Activated gamma-delta T cell (primary cell): ENCODE measurements at regions not wholly inside any gene's neighbourhood (a gene's known extent, or its start where the extent isn't known, plus 50 kb on each side); places are given as distances from the start of the nearest gene placed in this dataset.

Experiments
- DNase-seq: peaks from one replicate; lab custom pipeline; 2025; lab: John Stamatoyannopoulos, UW

DNA sequence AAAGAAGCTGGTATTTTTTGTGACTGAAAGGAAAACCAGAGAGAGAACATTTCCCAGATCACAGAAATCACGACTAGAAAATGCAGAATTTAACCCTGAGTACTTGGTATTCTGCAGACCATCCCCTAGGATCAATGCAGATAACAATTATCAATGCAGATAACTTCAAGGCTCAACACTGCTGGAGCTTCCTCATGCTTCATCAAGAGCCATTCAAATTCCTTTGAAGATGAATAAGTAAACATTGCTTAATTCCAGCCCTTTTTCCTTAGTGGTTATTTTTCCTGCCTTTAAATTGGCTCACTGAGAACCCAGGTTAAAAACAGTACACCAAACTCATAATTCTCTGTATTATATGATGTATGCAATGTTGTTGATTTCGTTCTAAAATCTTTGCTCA, 370.1 kb upstream of the TLE4 start:
- no peak for DNase-seq

DNA sequence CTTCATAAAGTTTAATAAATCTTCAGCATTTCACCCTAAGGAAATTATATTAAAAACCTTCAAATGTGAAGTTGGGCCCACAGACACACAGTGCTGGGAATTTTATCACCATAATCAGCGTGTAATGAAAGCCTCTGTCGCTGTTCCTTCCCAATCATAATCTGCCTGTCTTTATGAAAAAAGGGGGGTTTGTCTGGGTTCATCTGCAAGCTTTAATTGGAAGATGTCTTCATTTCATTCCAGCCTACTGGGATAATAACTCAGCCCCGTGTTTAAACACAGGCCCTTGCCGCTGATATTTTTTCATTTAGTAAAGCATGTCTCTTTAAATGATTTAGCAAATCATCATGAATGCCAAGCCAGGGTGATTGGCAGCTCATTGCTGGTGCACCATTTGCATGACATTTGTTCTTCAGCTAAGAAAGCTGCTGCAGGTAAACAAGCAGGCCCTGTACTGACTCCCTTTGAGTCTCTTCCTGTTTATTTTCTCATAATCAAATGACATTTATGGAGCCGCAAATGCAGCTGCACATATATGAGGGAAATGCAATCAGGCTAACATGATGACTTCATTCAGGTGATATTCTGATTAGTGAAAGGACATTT, 362.9 kb upstream of the TLE4 start:
- DNase-seq = no peak

DNA sequence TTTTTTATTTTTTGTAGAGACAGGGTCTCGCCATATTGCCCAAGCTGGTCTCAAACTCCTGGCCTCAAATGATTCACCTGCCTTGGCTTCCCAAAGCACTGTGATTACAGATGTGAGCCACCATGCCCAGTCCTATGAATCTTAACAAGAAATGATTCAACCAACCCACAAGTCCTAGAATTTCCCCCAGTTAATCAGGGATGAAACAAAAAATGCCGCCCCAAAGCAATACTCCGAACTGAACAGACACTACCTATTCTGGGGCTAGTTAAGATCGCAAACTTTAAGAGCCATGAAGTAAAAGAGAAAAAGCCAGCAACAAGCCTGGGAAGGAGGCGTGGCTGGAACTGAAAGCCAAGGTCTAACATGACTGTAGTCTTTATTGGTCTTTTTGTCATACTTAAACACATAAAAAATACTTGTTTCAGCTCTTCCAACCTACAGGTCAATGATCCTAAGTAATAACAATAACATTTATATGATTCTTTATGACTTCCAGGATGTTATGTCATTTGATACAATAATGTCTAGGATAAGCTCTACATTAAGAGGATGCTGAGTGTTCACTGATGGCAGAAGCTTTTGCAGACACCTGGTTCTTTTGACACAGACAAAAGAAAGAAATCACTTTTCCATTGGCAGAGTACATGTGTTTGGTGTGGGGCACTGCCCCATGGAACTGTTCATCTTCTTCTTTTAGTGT, 361.1 kb upstream of the TLE4 start:
- DNase-seq = no peak

DNA sequence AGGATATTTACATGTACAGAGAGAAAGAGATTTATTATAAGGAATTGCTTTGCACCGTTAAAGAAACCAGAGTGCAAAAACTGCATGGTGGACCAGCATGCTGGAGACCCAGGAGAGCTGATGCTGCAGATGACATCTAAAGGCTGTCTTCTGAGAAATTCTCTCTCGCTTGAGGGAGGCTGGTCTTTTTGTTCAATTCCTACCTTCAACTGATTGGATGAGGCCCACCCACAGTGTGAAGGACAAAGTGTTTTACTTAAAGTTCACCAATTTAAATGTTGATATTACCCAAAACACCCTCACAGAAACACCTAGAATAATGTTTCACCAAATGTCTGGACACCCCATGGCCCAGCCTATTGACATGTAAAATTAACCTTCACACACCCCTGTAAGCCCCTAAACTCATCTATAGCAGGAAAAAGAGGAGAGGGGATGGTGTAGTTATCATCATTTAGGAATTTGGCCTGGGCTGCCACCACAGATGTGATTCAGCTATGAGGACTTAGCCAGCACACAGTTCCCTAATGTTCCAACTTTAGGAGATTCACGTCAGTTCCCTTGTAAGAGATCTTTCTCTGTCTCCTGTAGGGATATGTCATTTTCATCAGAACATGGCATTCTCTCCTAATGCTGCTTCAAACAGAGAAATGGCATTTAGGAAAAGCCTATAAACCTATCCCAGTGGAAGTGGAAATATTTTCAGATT, 358.2 kb upstream of the TLE4 start:
- no peak for DNase-seq

DNA sequence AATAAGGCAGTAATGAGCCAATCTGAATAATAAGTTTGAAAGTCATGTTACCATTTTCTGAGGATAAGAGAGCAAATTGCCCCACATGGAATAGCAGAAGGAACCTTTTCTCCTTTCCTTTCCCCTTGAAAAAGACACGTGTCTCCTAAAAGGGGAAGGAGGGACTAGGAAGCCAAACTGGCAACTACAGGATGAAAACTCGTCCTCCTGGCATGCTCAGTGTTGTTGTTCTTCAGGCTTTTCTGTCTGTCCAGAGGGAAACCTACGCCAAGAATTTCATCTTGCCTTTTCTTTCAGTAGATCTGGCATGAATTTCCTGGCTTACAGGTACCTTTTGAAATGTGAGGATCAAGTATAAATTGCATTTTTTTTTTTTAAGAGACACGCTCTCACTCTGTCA, 355.9 kb upstream of the TLE4 start:
- DNase-seq = no peak

DNA sequence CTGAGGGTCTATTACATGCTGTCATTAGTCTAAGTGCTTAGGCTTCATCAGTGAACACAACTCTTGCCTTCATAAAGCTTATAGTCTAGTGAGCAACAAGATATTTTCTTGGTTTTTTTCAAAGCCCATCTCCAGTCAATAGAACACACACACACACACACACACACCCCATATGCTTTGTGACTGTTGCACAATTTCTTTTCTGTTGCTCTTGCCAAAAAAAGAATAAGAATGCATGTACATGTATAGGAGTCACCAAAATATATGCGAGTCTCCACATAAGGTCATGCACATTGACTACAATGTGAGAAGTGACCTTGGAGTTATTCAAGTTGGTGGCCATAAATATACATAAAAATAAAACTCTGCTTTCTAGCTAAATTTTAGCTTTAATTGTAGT, 351.5 kb upstream of the TLE4 start:
- no peak for DNase-seq

DNA sequence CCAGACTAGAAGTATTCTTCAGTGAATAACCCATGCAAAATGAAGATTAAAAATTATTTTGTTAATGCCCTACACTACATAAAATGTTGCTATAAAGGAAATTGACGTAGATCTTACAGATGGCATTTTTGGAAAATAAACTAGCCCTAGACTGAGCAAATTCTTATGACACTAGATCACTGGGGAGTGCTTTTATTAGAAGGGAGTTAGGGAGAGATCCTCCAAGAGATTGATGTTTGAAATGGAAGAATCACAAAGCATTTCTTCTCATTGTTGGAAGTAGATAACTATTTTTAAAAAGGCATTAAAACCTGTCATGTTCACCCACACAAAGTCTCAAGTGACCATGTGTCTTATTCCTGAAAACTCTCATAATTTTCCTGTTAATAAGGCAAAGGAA, 351.1 kb upstream of the TLE4 start:
- DNase-seq = no peak

DNA sequence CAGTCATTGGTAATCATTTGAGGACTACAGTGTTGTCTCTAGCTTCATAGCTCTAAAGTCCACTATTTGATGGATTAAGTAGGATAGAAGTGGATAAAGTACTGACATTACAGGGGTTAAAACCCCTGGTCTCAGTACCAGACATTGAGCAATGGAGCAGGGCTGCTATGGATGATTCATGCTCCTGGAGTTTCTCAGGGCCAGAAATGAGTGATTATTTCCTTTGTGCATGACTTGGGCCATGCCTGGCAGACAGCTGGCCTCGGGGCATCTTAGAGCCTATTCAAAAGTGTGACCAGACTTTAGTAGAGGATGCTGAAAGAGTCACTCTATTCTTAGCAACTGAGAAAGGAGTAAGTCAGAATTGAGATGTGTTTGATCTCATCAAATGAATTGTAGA, 350.7 kb upstream of the TLE4 start:
- DNase-seq = no peak

DNA sequence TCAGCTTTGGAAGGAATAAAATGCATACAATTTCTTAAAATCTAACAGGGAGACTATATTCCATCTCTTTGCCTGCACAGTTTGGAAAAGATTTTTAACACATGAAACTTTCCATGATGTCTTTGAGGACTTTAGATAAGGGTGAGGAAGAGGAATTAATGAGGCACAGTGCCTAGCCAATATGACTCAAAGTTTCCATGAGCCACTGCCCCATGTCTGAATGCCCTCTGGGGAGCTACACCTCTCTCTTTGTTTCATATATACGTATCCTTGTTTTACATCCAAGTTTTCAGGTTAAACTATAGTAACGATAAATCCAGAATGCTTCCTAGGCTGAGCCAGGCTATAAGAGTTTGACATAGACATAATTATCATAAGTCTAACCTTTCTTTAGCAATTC, 349.3 kb upstream of the TLE4 start:
- DNase-seq = no peak

DNA sequence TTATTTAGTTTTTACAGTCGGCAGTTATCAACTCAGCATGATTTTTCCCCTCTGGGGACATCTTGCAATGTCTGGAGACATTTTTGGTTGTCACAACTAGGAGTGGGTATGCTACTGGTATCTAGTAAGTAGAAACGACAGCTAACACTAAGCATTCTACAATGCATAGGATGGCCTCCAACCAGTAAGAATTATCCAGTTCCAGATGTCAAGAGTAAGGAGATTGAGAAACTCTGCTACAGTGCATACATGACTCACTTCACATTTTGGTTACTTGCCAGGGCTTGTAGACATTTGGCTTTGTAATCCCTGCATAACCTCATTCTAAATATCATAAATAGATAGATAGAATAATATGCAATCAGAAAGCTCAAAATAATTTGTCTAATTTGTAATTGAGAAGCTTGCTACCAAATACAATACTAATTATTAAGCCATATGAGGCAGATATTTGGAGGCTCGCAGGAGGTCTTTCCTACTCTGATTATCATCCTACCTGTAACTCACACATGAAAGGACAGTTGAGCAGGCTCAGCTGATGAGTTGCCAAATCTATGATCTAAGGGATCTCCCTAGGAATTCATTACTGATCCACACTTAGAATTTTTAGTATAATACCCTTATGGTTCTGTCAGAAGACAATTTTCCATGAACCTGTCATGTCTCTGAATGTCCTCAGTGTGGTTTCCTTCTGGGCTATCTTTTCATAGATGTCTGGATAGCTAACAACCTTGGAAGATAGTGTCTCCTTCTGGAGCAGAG, 346.9 kb upstream of the TLE4 start:
- no peak for DNase-seq

DNA sequence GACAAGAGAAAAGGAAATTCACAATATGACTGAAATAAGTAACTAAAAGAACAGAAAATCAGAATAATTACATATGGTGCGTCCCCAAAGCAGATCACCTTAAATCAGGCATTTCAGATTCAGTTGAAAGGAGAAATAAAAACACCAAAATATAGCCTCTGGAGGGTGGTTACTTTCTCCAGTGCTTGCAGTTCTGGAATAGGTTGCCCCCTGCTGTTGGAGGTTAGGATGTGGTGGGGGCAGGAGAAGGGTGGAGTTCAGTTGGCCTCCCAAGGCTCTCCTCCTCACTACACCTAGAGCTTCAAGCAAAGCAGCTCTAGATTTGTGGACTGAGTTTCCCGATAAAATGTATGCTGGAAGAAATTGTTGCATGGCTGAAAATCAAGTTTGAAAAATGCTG, 338.2 kb upstream of the TLE4 start:
- no peak for DNase-seq

DNA sequence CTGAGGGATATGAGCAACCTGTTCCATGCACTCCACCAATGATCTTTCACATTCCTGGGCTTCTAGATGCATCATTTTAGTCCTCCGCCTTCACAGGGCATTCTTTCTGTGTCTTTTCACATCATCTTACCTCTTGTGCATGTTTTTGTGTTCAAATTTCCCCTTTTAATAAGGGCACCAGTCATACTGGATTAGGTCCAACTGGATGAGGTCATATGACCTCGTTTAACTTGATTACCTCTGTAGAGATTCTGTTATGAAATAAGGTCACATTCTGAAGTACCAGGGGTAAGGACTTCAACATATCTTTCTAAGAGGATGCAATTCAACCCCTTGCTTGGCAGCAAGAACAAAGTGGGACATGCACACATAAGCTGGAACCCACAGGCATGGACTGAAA, 335.3 kb upstream of the TLE4 start:
- DNase-seq = no peak

DNA sequence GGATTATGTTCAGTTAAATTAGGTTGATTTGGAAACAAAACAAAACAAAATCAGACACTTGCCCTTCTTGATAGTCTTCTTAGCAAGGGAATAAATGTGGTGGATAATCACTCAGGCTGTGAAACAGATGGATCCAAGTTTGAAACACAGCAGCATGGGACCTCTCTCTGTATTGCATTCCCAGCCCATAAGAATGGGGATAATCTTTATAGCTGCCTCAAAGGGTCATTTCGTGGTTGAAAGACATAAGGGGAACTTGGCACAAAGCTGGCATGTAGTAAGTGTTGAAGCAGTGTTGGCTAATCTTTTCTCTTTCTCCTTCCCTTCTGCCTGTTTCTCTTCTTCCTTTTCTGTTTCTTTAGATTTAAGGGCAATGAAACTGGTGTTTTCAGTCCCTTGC, 333.9 kb upstream of the TLE4 start:
- DNase-seq = no peak

DNA sequence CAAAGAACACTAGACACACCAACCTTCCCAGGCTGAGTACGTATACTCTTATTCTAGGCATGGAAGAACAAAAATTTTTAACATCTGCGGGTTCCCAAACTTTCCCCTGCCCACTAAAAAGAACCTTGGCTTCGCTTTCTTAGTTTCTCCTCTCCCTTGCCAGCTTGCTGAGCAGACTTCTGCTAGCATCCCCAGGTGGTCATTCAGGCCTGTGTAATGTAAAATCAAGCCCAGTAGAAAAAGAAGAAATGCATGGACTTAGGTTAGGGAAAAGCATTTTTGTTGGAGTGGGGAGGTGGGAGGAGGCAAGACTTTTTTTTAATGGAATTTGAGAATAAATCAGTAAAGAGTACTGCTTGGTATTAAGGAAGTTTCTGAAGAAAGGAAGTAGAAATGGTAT, 331.0 kb upstream of the TLE4 start:
- DNase-seq = no peak

DNA sequence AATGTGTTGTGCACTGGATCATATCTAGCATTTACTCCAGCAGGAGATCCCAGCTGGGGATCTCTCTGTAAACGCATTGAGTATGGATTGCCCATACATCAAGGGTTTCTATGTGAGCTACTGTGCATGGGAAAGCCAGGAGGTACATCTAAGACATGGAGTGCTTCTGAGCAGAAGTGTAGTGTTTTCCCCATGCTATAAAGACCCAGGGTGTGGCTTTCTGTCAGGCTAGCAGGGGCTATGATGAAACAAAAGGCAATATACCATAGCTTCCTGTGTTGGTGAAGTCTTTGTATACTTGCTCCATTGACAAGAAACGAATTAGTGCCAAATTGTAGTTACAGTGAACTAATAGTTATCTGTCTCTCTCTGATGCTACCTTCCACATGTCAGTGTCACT, 329.3 kb upstream of the TLE4 start:
- DNase-seq = no peak

DNA sequence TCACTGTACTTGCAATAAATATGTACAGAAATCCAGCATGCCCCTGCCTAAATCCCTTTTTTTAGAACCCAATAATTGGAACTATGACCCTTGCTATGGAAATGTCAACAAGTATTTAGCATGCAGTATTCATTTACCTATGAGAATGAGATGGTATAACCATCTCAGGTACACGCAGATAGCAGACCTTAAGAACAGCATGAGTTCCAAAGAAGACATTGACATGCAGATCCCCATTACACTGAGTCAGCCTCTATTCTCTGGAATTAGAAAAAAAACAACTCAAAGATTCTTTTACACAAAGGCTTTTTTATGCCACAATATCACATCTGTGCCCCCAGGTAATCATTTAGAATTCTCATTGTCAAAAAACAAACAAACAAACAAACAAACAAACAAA, 325.6 kb upstream of the TLE4 start:
- DNase-seq = no peak

DNA sequence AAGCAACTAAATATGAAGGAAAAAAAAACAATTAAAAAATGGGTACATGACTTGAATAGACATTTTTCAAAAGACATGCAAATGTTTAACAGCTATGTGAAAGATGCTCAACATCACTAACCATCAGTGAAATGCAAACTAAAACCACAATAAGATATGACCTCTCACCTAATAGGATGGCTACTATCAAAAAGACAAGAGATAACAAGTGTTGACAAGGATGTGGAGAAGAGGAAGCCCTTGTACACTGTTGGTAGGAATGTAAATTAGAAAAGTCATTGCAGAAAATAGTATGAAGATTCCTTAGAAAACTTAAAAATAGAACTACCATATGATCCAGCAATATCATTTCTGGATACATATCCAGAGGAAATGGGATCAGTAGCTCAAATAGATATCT, 324.7 kb upstream of the TLE4 start:
- DNase-seq = no peak

DNA sequence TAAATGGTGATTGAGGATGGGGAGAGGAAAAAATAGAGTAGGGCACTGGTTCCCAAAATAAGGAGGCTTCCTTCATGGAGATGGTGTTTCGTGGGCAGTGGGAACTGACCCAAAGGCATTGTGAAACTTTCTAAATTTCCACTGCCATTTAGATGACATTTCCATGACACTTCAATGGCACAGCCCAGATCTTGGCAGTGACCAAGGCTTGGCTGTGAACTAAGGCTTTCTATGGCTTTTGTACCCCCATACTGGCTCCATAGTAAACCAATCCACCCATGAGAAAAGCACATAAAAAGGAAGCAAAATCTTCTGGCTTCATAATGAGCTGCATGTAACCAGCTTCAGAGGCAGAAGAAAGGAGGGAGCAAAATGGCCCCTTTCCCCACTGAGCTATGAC, 321.0 kb upstream of the TLE4 start:
- no peak for DNase-seq

DNA sequence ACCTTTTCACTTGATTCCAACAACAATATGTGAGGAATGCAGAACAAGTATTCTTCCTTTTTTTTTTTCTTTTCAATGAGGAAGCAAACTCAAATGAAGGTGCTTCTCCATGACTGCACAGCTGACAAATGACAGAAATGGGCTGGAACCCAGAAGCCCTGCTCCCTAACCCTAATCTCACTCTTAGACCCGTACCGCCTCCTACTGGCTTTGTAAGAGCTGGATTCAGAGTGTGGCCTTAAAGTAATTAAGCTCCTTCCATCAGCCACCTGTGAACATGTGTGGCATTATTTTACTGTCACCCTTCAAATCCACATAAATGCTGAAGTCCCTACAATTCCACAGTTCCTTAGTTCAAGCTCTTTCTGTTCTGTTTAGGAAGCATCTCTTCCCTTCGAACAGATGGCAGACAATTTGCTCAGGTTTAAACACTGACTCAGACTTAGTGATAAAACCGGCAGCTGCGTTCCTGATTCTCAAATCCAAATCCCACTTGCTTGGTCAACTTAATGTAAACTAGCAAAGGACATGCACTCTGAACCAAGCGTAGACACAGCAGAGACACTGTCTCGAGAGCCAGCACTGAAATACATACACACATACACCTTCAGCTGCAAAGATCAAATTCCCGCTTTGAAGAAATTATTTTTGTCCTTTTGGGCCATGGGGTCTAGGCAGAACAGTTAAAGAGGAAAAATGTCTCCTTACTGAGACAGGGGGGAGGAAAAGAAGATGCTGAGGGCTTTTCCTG, 316.7 kb upstream of the TLE4 start:
- no peak for DNase-seq

DNA sequence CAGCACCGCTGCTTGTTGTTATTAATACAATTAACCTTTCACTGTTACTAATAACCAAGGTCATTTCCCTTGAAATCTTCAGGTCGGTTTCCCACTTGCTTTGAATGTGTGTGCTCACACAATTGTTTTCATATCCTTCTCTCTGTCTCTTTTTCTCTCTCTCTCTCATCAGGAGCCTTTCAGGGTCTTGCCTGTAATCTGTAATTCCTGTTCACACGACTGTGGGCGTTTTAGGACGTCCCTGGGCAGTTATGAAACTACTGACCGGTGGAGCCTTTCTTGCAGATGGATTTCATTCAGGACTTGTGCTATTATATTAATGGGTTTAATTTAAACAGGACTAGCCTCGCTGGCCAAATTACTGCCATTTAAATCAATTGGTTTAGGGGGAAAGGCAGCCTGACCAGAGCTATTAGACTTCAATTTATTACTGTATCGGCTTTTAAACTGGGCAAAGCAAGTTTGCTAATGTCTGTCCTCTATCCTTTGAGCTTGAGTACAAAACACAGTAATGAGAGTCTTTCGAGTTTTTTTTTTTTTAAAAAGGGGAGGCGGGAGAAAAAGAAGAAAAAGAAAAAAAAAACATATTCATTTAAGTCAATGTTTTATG, 316.0 kb upstream of the TLE4 start:
- no peak for DNase-seq

DNA sequence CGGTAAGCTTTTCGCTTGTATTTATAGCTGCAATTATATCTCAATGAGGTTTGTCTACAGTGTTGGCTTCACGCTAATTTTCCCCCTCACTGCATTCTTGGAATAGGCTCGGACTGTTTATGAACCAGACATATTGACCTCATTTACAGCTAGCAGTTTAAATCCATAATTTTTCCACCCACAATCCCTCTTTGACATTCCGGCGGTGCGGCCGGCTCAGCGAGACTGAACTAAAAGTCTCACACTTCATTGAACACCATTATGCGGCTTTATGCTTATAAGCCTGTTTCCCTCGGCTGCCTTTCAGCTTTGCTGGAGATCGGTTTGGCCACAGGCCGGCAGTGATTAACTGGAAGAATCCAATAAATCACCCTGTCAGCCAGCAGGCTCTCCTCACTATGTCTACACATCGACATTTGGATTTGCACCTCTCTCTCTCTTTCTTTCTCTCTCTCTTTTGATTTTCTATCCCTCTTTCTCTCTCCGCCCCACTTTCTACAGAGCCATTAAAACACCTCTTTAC, 315.0 kb upstream of the TLE4 start:
- DNase-seq = no peak
